ENCODE measurements at regions not wholly inside any gene's neighbourhood (a gene's known extent, or its start where the extent isn't known, plus 50 kb on each side); places are given as distances from the start of the nearest gene placed in this dataset.

DNA sequence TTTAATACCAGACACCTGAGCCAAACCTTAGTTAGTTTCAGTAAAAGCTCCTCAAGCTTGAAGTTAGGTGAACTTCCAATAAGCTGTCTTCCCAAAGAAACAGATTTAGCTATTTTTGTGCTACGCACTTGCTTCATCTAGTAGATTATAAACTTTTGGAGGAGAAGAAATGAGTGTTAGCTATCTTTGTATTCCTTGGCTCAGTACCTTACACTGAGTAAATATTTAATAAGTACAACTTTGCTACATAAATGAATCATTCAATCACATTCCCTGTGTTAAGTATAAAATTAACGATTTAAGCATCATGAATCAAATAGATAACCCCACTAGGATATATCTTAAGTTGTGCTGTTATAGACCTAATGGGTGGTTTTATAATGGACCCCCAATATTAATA lies 307.0 kb downstream of the PCNX1 start:
- TF ChIP-seq CTCF (IDR thresholded peaks at IDR 0.05): no peak
- TF ChIP-seq POLR2A (IDR thresholded peaks at IDR 0.05): no peak

All from uterus (tissue), 2 donors.